Islet of Langerhans (tissue), 1 donor: ENCODE measurements at regions not wholly inside any gene's neighbourhood (a gene's known extent, or its start where the extent isn't known, plus 50 kb on each side); places are given as distances from the start of the nearest gene placed in this dataset.

Experiments
- FAIRE-seq: peaks from one replicate; lab custom pipeline; 2011; peaks lifted over from hg19 to GRCh38; lab: Jason Lieb, UNC

GRCh38 chr1:234698686-234699085 is 88.7 kb upstream of the IRF2BP2 start:
- FAIRE-seq: no peak

GRCh38 chr1:234697741-234698140 is 87.8 kb upstream of the IRF2BP2 start:
- FAIRE-seq: no peak

- FAIRE-seq: no peak
These were observed 87.0 kb upstream of the IRF2BP2 start for GRCh38 chr1:234697015-234697414.

DNA sequence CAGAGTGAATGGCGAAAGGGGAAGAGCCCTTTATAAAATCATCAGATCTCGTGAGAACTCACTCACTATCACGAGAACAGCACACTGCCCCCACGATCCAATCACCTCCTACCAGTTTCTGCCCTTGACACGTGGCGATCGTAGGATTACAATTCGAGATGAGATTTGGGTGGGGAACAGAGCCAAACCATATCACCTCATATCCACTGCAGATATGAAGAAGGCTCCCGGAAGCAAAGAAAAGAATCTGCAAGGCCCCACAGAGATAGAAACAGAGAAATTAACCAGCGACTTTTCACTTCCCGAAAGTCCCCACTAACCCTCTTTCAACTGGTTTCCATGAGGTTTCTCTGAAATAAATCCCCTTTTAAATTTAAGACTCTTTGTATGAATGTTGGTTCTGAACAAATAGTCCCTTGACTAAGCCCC is 86.2 kb upstream of the IRF2BP2 start:
- FAIRE-seq: no peak

- FAIRE-seq: no peak
These were observed 84.7 kb upstream of the IRF2BP2 start for GRCh38 chr1:234694661-234695060.

GRCh38 chr1:234692966-234693580 is 83.1 kb upstream of the IRF2BP2 start:
- FAIRE-seq: no peak

DNA sequence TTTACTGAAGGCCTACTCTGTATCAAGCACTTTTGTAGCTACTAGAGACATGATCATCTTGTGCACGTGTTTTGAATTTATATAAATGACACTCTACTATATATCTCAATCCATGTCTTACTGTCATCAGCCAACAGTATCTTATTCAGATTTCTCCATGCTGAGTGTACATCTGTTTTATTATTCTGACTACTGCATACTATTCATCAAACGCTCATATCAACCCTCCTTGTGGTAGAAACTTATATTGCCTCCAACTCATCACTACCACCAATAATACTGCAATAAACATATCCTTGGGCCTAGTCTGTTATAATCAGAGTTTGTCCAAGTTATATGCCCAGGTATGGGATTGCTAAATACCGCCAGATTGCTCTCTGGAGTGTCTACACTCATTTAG is 81.6 kb upstream of the IRF2BP2 start:
- FAIRE-seq: no peak

GRCh38 chr1:234690872-234691271 is 80.9 kb upstream of the IRF2BP2 start:
- FAIRE-seq: no peak

GRCh38 chr1:234689236-234689635 is 79.3 kb upstream of the IRF2BP2 start:
- FAIRE-seq: no peak

DNA sequence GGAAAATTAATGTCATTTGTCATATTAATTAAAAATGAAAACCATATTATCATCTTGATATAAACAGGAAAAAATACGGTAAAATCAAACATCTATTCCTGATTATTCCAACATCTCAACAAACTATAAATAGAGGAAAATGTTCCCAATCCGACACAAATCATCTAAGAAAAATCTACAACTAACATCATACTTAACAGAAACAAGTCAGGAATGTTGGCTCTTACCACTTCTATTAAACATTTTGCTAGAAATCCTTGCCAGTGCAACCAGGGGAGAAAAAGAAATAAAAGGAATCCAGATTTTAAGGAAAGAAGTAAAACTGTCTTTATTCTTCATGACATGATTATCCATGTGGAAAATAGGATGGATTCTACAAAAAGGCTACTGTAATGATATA is 77.0 kb upstream of the IRF2BP2 start:
- FAIRE-seq: peak; percentile 45

DNA sequence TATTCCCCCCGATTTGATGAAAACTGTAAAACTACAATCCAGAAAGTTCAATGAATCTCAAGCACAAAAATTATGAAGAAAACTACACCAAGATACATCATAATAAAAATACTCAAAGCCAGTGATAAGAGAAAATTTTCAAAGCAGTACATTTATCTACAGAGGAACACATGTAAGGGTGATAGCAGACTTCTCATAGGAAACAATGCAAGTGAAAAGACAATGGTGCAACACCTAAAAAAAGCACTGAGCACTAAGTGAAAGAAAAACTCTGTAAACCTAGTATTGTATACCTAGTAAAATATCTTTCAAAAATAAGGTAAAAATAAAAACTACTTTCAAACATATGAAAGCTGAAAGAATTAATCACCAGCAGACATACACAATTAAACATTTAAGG is 76.1 kb upstream of the IRF2BP2 start:
- FAIRE-seq: no peak

GRCh38 chr1:234684856-234685255 is 74.9 kb upstream of the IRF2BP2 start:
- no peak for FAIRE-seq

GRCh38 chr1:234683861-234684632 is 74.1 kb upstream of the IRF2BP2 start:
- peak; percentile 66 for FAIRE-seq

- FAIRE-seq: no peak
These were observed 73.3 kb upstream of the IRF2BP2 start for GRCh38 chr1:234683127-234683860.

- FAIRE-seq: no peak
These were observed 72.0 kb upstream of the IRF2BP2 start for GRCh38 chr1:234681990-234682389.

GRCh38 chr1:234681065-234681464 is 71.1 kb upstream of the IRF2BP2 start:
- FAIRE-seq: no peak

DNA sequence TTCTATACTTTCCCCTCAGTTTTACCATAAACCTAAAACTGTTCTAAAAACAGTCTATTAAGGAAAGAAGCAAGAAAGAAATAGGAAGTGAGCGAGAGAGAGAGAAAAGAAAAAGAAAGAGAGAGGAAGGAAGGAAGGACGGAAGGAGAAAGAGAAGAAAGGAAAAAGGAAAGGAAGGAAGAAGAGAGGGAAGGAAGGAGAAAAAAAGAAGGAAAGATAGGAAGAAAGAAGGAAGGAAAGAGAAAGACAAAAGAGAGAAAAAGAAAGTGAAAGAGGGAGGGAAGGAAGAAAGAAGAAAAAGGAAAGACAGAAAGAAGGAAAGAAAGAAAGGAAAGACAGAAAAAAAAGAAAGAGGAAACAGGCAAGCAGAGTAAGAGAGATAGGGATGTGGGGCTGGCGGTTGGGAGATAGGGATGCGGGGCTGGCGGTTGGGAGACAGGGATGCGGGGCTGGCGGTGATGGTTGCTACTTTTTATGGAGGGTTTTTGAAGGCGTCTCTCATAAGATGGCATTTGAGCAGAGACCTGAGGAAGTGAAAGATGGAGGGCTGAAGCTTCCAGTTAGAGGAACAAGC is 70.4 kb upstream of the IRF2BP2 start:
- FAIRE-seq: no peak

GRCh38 chr1:234676103-234676594 is 66.2 kb upstream of the IRF2BP2 start:
- FAIRE-seq: peak; percentile 56

- no peak for FAIRE-seq
These were observed 65.6 kb upstream of the IRF2BP2 start for GRCh38 chr1:234675572-234675971.

DNA sequence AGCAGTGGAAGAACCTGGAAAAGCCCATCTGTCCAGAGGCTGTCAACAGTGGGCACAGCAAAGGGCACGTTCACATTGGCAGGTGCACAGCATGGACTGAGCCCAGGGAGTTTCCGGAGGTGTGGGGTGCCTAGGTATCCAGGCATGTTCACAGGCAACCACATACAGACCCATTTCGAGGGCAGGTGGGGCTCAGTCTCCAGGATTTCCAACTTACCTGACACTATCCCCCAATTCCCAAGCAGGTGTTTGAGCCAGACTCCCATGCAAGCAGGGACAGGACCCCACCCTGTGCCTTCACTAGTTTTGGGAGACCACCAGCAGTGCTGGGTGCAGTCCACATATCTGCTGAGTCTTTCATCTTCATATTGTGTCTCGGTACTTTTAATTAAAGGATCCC is 65.0 kb upstream of the IRF2BP2 start:
- FAIRE-seq: no peak

- no peak for FAIRE-seq
These were observed 64.3 kb upstream of the IRF2BP2 start for GRCh38 chr1:234674218-234674815.
